ENCODE measurements at regions not wholly inside any gene's neighbourhood (a gene's known extent, or its start where the extent isn't known, plus 50 kb on each side); places are given as distances from the start of the nearest gene placed in this dataset.

GRCh38 chr16:54554581-54554980 is 268.0 kb upstream of the IRX3 start:
- 77 to 80% methylated on average over 3 of the region's 3 CpGs for WGBS, 2 donors
- no peaks in the 10 kb centered on the region for H3K36me3 ChIP-seq (ENCODE audit: control insufficient read depth in 2 of 2, insufficient read depth in 2 of 2, low read length in 1 of 2)
- H3K4me3 ChIP-seq (ENCODE audit: low read depth in 1 of 2, low read length in 2 of 2), result no peak overlapping the region
- H3K4me1 ChIP-seq (ENCODE audit: control insufficient read depth in 2 of 2, insufficient read depth in 2 of 2, low read length in 1 of 2), result no peaks in the 10 kb centered on the region
- peaks cover 0 to 2% of the 10 kb centered on the region in 2 donors for H3K27me3 ChIP-seq (ENCODE audit: control insufficient read depth in 1 of 2, insufficient read depth in 2 of 2, low read length in 2 of 2)
- no peak overlapping the region for H3K27ac ChIP-seq (ENCODE audit: low read depth in 2 of 2, low read length in 1 of 2)
- peaks cover 0 to 2% of the 10 kb centered on the region in 2 donors for H3K9me3 ChIP-seq (ENCODE audit: control insufficient read depth in 2 of 2, insufficient read depth in 1 of 2, low read depth in 1 of 2, low read length in 1 of 2)

GRCh38 chr16:54548281-54548680 is 261.7 kb upstream of the IRX3 start:
- Histone ChIP-seq H3K27me3 (ENCODE audit: control insufficient read depth in 1 of 2, insufficient read depth in 2 of 2, low read length in 2 of 2) (no peaks in the 10 kb centered on the region), H3K27ac (ENCODE audit: low read depth in 2 of 2, low read length in 1 of 2) (no peak overlapping the region), H3K9me3 (ENCODE audit: control insufficient read depth in 2 of 2, insufficient read depth in 1 of 2, low read depth in 1 of 2, low read length in 1 of 2) (no peaks in the 10 kb centered on the region), H3K36me3 (ENCODE audit: control insufficient read depth in 2 of 2, insufficient read depth in 2 of 2, low read length in 1 of 2) (no peaks in the 10 kb centered on the region), H3K4me1 (ENCODE audit: control insufficient read depth in 2 of 2, insufficient read depth in 2 of 2, low read length in 1 of 2) (no peaks in the 10 kb centered on the region), H3K4me3 (ENCODE audit: low read depth in 1 of 2, low read length in 2 of 2) (no peak overlapping the region)
- WGBS, 2 donors, result 76 to 89% methylated on average over 7 of the region's 7 CpGs

GRCh38 chr16:54547052-54547451 is 260.5 kb upstream of the IRX3 start:
- Histone ChIP-seq H3K4me1 (ENCODE audit: control insufficient read depth in 2 of 2, insufficient read depth in 2 of 2, low read length in 1 of 2) (no peaks in the 10 kb centered on the region), H3K27me3 (ENCODE audit: control insufficient read depth in 1 of 2, insufficient read depth in 2 of 2, low read length in 2 of 2) (no peaks in the 10 kb centered on the region), H3K36me3 (ENCODE audit: control insufficient read depth in 2 of 2, insufficient read depth in 2 of 2, low read length in 1 of 2) (no peaks in the 10 kb centered on the region), H3K27ac (ENCODE audit: low read depth in 2 of 2, low read length in 1 of 2) (no peak overlapping the region), H3K4me3 (ENCODE audit: low read depth in 1 of 2, low read length in 2 of 2) (no peak overlapping the region), H3K9me3 (ENCODE audit: control insufficient read depth in 2 of 2, insufficient read depth in 1 of 2, low read depth in 1 of 2, low read length in 1 of 2) (no peaks in the 10 kb centered on the region)
- 73 to 92% methylated on average over 4 of the region's 4 CpGs for WGBS, 2 donors

- H3K36me3 ChIP-seq (ENCODE audit: control insufficient read depth in 2 of 2, insufficient read depth in 2 of 2, low read length in 1 of 2), result no peaks in the 10 kb centered on the region
- no peaks in the 10 kb centered on the region for H3K27me3 ChIP-seq (ENCODE audit: control insufficient read depth in 1 of 2, insufficient read depth in 2 of 2, low read length in 2 of 2)
- WGBS, 2 donors, result 15 to 20% methylated on average over 5 of the region's 5 CpGs
- no peaks in the 10 kb centered on the region for H3K9me3 ChIP-seq (ENCODE audit: control insufficient read depth in 2 of 2, insufficient read depth in 1 of 2, low read depth in 1 of 2, low read length in 1 of 2)
- no peak overlapping the region for H3K27ac ChIP-seq (ENCODE audit: low read depth in 2 of 2, low read length in 1 of 2)
- H3K4me3 ChIP-seq (ENCODE audit: low read depth in 1 of 2, low read length in 2 of 2), result no peak overlapping the region
- no peaks in the 10 kb centered on the region for H3K4me1 ChIP-seq (ENCODE audit: control insufficient read depth in 2 of 2, insufficient read depth in 2 of 2, low read length in 1 of 2)
These were observed 259.9 kb upstream of the IRX3 start for GRCh38 chr16:54546521-54546920.

- no peaks in the 10 kb centered on the region for H3K27me3 ChIP-seq (ENCODE audit: control insufficient read depth in 1 of 2, insufficient read depth in 2 of 2, low read length in 2 of 2)
- no peak overlapping the region for H3K27ac ChIP-seq (ENCODE audit: low read depth in 2 of 2, low read length in 1 of 2)
- H3K4me3 ChIP-seq (ENCODE audit: low read depth in 1 of 2, low read length in 2 of 2), result no peak overlapping the region
- H3K36me3 ChIP-seq (ENCODE audit: control insufficient read depth in 2 of 2, insufficient read depth in 2 of 2, low read length in 1 of 2), result no peaks in the 10 kb centered on the region
- H3K4me1 ChIP-seq (ENCODE audit: control insufficient read depth in 2 of 2, insufficient read depth in 2 of 2, low read length in 1 of 2), result no peaks in the 10 kb centered on the region
- H3K9me3 ChIP-seq (ENCODE audit: control insufficient read depth in 2 of 2, insufficient read depth in 1 of 2, low read depth in 1 of 2, low read length in 1 of 2), result no peaks in the 10 kb centered on the region
- 25 to 28% methylated on average over 14 of the region's 14 CpGs for WGBS, 2 donors
These were observed 259.4 kb upstream of the IRX3 start for GRCh38 chr16:54545854-54546511.

DNA sequence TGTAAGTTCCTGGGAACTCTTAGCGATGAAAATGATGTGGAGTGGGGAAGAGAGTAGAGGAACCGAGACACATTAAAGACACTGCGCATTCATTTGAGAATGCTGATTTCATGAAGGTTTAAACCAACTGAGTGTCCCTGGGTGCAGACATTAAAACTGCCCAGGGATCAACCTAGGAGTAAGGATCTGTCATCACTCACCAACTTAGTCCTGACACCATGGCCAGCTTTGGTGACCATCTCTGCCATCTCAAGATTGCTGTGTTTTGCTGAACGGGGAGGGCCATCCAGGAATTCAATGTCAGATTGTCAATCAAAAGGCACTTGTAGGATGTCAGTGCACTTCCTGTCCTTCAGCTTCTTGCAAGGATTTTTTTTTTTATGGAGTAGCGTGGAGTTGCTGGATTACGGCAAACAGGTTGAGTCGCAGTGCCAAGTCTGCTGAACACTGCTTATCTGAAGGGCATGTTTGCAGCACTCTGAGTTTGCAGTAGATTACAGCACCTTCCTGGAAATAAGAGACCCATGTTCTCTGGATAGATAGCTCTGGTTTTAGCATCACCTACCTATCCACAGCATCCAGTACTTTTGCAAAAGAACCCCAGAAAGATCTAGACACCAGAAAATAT is 258.1 kb upstream of the IRX3 start:
- WGBS, 2 donors, result 72 to 75% methylated on average over 7 of the region's 7 CpGs
- H3K4me3 ChIP-seq (ENCODE audit: low read depth in 1 of 2, low read length in 2 of 2), result no peak overlapping the region
- H3K4me1 ChIP-seq (ENCODE audit: control insufficient read depth in 2 of 2, insufficient read depth in 2 of 2, low read length in 1 of 2), result no peaks in the 10 kb centered on the region
- no peaks in the 10 kb centered on the region for H3K27me3 ChIP-seq (ENCODE audit: control insufficient read depth in 1 of 2, insufficient read depth in 2 of 2, low read length in 2 of 2)
- H3K9me3 ChIP-seq (ENCODE audit: control insufficient read depth in 2 of 2, insufficient read depth in 1 of 2, low read depth in 1 of 2, low read length in 1 of 2), result no peaks in the 10 kb centered on the region
- no peaks in the 10 kb centered on the region for H3K36me3 ChIP-seq (ENCODE audit: control insufficient read depth in 2 of 2, insufficient read depth in 2 of 2, low read length in 1 of 2)
- no peak overlapping the region for H3K27ac ChIP-seq (ENCODE audit: low read depth in 2 of 2, low read length in 1 of 2)

GRCh38 chr16:54542805-54543505 is 256.4 kb upstream of the IRX3 start:
- Histone ChIP-seq H3K27me3 (ENCODE audit: control insufficient read depth in 1 of 2, insufficient read depth in 2 of 2, low read length in 2 of 2) (no peaks in the 10 kb centered on the region), H3K27ac (ENCODE audit: low read depth in 2 of 2, low read length in 1 of 2) (no peak overlapping the region), H3K36me3 (ENCODE audit: control insufficient read depth in 2 of 2, insufficient read depth in 2 of 2, low read length in 1 of 2) (no peaks in the 10 kb centered on the region), H3K4me3 (ENCODE audit: low read depth in 1 of 2, low read length in 2 of 2) (no peak overlapping the region), H3K9me3 (ENCODE audit: control insufficient read depth in 2 of 2, insufficient read depth in 1 of 2, low read depth in 1 of 2, low read length in 1 of 2) (no peaks in the 10 kb centered on the region), H3K4me1 (ENCODE audit: control insufficient read depth in 2 of 2, insufficient read depth in 2 of 2, low read length in 1 of 2) (no peaks in the 10 kb centered on the region)
- 80 to 83% methylated on average over 13 of the region's 13 CpGs for WGBS, 2 donors

DNA sequence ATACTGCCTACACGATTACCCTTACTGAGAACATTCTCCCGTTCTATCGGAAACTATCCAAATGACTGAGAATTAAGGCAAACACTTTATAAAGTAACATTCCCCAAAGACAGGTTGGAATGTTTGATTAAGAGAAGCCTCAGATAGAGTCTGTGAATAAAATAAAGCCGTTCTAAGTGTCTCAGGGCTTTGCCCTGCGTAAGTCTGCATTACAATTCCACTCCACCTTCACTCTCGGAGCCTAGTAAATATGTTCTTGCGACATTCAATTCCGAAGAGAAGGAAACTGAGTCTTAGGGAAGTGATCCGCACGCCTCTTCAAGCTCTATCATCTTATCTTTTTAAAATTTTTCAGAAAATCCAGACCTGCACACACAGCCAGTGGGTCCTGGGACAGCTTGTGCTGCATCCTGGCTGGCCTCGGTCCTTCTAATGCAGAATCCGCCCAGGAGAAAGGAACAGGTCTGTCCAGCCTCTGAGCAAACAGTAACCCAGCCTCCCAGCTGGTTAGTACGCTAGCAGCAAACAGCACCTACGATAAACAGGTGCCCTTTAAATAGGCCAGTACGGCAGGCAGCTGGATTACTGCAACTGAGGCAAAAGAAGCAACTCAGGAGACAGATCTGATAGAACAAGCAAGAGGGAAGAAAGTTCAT is 254.1 kb upstream of the IRX3 start:
- H3K36me3 ChIP-seq (ENCODE audit: control insufficient read depth in 2 of 2, insufficient read depth in 2 of 2, low read length in 1 of 2), result no peaks in the 10 kb centered on the region
- H3K9me3 ChIP-seq (ENCODE audit: control insufficient read depth in 2 of 2, insufficient read depth in 1 of 2, low read depth in 1 of 2, low read length in 1 of 2), result no peaks in the 10 kb centered on the region
- no peaks in the 10 kb centered on the region for H3K27me3 ChIP-seq (ENCODE audit: control insufficient read depth in 1 of 2, insufficient read depth in 2 of 2, low read length in 2 of 2)
- WGBS, 2 donors, result 69 to 83% methylated on average over 15 of the region's 15 CpGs
- H3K4me1 ChIP-seq (ENCODE audit: control insufficient read depth in 2 of 2, insufficient read depth in 2 of 2, low read length in 1 of 2), result no peaks in the 10 kb centered on the region
- H3K4me3 ChIP-seq (ENCODE audit: low read depth in 1 of 2, low read length in 2 of 2), result no peak overlapping the region
- no peak overlapping the region for H3K27ac ChIP-seq (ENCODE audit: low read depth in 2 of 2, low read length in 1 of 2)

DNA sequence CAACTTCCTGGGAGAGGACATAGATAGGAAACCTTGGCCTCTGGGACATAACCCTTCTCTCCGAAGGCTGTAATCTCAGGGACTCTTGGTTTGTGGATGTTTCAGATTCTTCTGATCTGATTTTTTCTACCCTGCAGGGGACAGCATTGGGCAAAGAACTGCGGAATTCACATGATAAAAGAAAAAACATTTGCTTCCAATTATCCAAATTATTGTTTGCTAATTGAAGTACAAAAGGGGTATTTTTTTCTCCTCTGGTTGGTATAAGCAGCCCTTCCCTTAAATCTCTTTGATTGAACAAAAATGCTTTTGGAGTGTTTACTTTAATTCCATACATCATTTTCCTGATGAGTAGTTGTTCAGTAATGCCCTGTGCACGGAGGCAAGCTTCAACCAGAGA is 251.7 kb upstream of the IRX3 start:
- Histone ChIP-seq H3K27me3 (ENCODE audit: control insufficient read depth in 1 of 2, insufficient read depth in 2 of 2, low read length in 2 of 2) (no peaks in the 10 kb centered on the region), H3K36me3 (ENCODE audit: control insufficient read depth in 2 of 2, insufficient read depth in 2 of 2, low read length in 1 of 2) (no peaks in the 10 kb centered on the region), H3K27ac (ENCODE audit: low read depth in 2 of 2, low read length in 1 of 2) (no peak overlapping the region), H3K9me3 (ENCODE audit: control insufficient read depth in 2 of 2, insufficient read depth in 1 of 2, low read depth in 1 of 2, low read length in 1 of 2) (peaks cover under 1 to 1% of the 10 kb centered on the region in 2 donors), H3K4me1 (ENCODE audit: control insufficient read depth in 2 of 2, insufficient read depth in 2 of 2, low read length in 1 of 2) (no peaks in the 10 kb centered on the region), H3K4me3 (ENCODE audit: low read depth in 1 of 2, low read length in 2 of 2) (no peak overlapping the region)
- WGBS, 2 donors, result 41 to 49% methylated on average over 3 of the region's 3 CpGs
